Body of pancreas (tissue), 4 donors: ENCODE measurements at regions not wholly inside any gene's neighbourhood (a gene's known extent, or its start where the extent isn't known, plus 50 kb on each side); places are given as distances from the start of the nearest gene placed in this dataset.

Experiments used
- ATAC-seq: fragments of 150-250 bp; one replicate; pipeline ENCODE4 v1.9.1; 2016
- DNase-seq, 4 donors: peaks; one replicate each; pipeline ENCODE4 v3.0.0-alpha.2; 2019
- H3K27ac ChIP-seq, 4 donors: fragments of 200-600 bp; sonication (generic); 1 replicate in 3 of 4; 2 replicates in 1 of 4; pipeline versions ENCODE4 v1.5.1 to v1.6.1; 2016 to 2019; ENCODE audit warnings: mild to moderate bottlenecking in 1 of 4, mixed read lengths in 1 of 4, moderate library complexity in 1 of 4
- H3K27me3 ChIP-seq, 2 donors: fragments of 200-600 bp; sonication (generic); one replicate each; pipeline ENCODE4 v1.6.0; 2016; ENCODE audit warnings: mild to moderate bottlenecking in 1 of 2
- H3K36me3 ChIP-seq, 2 donors: fragments of 200-600 bp; sonication (generic); replicated peaks in 1 of 2; 2 replicates each; pipeline ENCODE4 v1.5.1; 2016; ENCODE audit warnings: low read depth in 2 of 2; ENCODE audit not compliant: insufficient read depth in 1 of 2
- H3K4me1 ChIP-seq: fragments of 200-600 bp; sonication (generic); one replicate; pipeline ENCODE4 v1.6.0; 2016
- H3K4me3 ChIP-seq, 2 donors: fragments of 200-600 bp; sonication (generic); 1 replicate in 1 of 2; 2 replicates in 1 of 2; pipeline ENCODE4 v1.5.1; 2016 to 2019
- H3K9me3 ChIP-seq, 3 donors: fragments of 200-600 bp; sonication (generic); 1 replicate in 2 of 3; 2 replicates in 1 of 3; pipeline ENCODE4 v1.5.1; 2016
- POLR2A ChIP-seq, 3 donors: fragments of 450-650 bp; IDR thresholded peaks; one replicate each; pipeline ENCODE4 v1.6.1; 2016; ENCODE audit warnings: antibody characterized with exemption in 3 of 3, mild to moderate bottlenecking in 2 of 3
- WGBS, 2 donors: methylation state at CpG; one replicate each; pipeline ENCODE4 v1.1.5; 2017; 5-methylcytosine and 5-hydroxymethylcytosine counted together
- intact Hi-C: fragments of 100-400 bp; cut with DNase I; formaldehyde crosslinking; loops from one replicate; pipeline ENCODE4 v1.15.1; 2023
- TF ChIP-seq, protein P1 (sequence below), 7 experiments: fragments of 450-650 bp in 4 of 7; fragments of 200-600 bp in 3 of 7; sonication (generic) in 3 of 7; IDR thresholded peaks; one replicate each; pipeline ENCODE4 v1.5.1; 2016 to 2019; ENCODE audit warnings: antibody characterized with exemption in 7 of 7

DNA sequence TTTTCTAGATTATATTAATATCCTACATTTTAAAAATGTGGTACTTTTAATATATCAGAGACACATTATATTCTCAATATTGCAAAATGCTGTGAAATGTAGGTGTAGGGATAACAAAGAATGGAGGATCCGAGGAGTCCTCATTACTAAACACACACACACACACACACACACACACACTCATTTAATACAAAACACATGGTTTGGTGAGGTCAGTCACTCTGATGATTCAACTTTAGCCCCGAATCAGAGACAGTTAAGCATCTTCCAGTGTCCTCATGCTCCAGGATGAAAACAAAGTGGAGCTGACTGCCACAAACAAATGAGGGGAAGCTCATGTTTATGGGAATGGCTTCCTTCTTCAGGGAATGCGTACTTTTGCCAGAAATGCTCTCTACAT is 147.5 kb downstream of the CYSLTR2 start:
- H3K4me3 ChIP-seq, result no peak overlapping the region
- H3K36me3 ChIP-seq, result no peaks in the 10 kb centered on the region
- no peaks in the 10 kb centered on the region for H3K9me3 ChIP-seq
- no peak overlapping the region for H3K27ac ChIP-seq
- ATAC-seq (no peak), DNase-seq (no peak)
- intact Hi-C loops, result no loop called here
- H3K27me3 ChIP-seq, result no peaks in the 10 kb centered on the region
- H3K4me1 ChIP-seq, result no peaks in the 10 kb centered on the region
- no peak for TF ChIP-seq POLR2A (IDR thresholded peaks at IDR 0.05)
- TF ChIP-seq, protein P1, sequence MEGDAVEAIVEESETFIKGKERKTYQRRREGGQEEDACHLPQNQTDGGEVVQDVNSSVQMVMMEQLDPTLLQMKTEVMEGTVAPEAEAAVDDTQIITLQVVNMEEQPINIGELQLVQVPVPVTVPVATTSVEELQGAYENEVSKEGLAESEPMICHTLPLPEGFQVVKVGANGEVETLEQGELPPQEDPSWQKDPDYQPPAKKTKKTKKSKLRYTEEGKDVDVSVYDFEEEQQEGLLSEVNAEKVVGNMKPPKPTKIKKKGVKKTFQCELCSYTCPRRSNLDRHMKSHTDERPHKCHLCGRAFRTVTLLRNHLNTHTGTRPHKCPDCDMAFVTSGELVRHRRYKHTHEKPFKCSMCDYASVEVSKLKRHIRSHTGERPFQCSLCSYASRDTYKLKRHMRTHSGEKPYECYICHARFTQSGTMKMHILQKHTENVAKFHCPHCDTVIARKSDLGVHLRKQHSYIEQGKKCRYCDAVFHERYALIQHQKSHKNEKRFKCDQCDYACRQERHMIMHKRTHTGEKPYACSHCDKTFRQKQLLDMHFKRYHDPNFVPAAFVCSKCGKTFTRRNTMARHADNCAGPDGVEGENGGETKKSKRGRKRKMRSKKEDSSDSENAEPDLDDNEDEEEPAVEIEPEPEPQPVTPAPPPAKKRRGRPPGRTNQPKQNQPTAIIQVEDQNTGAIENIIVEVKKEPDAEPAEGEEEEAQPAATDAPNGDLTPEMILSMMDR (IDR thresholded peaks at IDR 0.05), result no peak
- WGBS, 2 donors, result 57 to 68% methylated on average over 3 of the region's 3 CpGs

DNA sequence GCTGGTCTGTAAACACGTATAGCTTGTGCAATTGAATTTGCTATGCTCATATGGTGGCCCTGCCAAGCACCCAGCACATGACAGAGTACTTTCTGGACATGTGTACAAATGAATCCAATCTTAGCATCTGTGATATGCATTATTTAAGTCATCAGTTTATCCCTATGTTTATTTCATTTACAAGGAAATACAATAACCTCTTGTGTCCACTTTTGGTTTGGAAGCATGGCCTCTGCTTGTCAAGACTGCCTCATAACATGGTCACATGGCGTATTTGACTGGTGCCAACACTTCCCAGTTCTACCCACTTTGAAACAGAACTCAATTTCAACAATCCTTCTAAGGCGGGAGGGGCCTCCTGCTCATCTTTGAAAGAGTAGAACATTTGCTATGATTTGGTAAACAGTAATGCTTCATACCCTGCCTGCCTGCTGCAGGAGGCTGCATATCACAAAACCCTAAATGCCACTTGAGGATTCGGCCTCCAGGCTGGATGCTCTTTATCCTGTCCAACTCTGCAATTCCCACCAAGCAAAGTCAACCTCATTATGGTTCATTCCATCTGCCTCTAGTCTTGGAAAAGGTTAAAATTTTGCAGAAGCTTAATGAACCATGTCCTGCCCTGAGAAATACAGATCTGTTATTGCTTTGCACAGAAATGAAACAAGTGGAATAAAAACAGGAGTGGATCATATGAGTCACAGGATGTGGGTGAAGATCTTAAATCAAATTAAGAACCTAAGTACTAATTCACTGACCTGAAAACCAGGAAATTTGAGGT is 151.3 kb downstream of the CYSLTR2 start:
- TF ChIP-seq, protein P1 (IDR thresholded peaks at IDR 0.05), result no peak
- TF ChIP-seq POLR2A (IDR thresholded peaks at IDR 0.05), result no peak

DNA sequence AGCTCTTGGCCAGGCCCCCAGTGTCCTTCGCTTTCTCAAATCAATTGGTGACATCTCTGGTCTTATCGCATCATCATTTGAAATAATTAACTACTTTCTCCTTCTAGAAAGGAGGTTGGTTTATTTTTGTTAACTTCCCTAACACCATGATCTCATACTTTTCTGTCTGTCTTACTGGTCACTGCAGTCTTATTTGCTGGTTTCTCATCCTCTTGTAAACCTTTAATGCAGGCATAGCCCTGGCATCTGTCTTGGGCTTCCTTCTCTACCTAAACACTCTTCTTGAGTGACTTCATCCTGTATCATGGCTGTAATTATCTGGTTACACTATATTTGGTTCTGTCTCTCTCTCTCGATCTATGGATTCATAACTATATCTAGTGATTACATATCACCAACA is 152.8 kb downstream of the CYSLTR2 start:
- no peaks in the 10 kb centered on the region for H3K36me3 ChIP-seq
- H3K4me1 ChIP-seq, result peaks cover 3% of the 10 kb centered on the region
- H3K4me3 ChIP-seq, result no peak overlapping the region
- H3K27me3 ChIP-seq, result no peaks in the 10 kb centered on the region
- no peak for TF ChIP-seq POLR2A (IDR thresholded peaks at IDR 0.05)
- TF ChIP-seq, protein P1 (IDR thresholded peaks at IDR 0.05), result no peak
- 83 to 93% methylated on average over 3 of the region's 3 CpGs for WGBS, 2 donors
- ATAC-seq, result no peak
- intact Hi-C loops, result no loop called here
- H3K9me3 ChIP-seq, result no peaks in the 10 kb centered on the region
- no peak overlapping the region for H3K27ac ChIP-seq
- no peak for DNase-seq

More for the DNA sequence above, 151.3 kb downstream of the CYSLTR2 start:
- Histone ChIP-seq H3K9me3 (no peaks in the 10 kb centered on the region), H3K4me1 (no peaks in the 10 kb centered on the region), H3K27ac (no peak overlapping the region), H3K27me3 (no peaks in the 10 kb centered on the region), H3K4me3 (no peak overlapping the region), H3K36me3 (no peaks in the 10 kb centered on the region)
- DNase-seq (no peak), ATAC-seq (no peak)
- 79 to 81% methylated on average over 4 of the region's 4 CpGs for WGBS, 2 donors
- intact Hi-C loops, result no loop called here

DNA sequence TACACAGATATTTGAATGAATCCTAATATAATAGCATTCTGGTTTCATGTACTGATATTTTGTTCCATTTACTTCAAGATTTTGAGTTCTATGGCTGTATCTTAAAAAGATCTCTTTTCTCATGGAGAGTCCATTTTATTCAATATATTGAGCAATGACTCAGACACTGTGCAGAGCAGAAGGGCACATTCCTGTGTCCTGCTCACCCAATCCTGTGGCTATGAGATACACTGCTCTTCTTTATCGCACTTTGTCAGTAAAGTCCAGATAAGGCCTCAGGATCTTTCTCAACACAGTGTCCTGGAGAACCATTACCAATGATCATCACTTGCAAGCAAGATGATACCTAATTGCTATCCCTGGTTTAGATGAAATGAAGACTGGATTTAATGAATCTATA is 155.0 kb downstream of the CYSLTR2 start:
- TF ChIP-seq, protein P1 (IDR thresholded peaks at IDR 0.05), result no peak
- no peak for TF ChIP-seq POLR2A (IDR thresholded peaks at IDR 0.05)
- no peaks in the 10 kb centered on the region for H3K36me3 ChIP-seq
- 64 to 88% methylated on average over 1 of the region's 1 CpG for WGBS, 2 donors
- ATAC-seq (no peak), DNase-seq (no peak)
- H3K27me3 ChIP-seq, result no peaks in the 10 kb centered on the region
- no peaks in the 10 kb centered on the region for H3K9me3 ChIP-seq
- intact Hi-C loops, result no loop called here
- H3K27ac ChIP-seq, result no peak overlapping the region
- H3K4me1 ChIP-seq, result peaks cover 3% of the 10 kb centered on the region
- H3K4me3 ChIP-seq, result no peak overlapping the region

DNA sequence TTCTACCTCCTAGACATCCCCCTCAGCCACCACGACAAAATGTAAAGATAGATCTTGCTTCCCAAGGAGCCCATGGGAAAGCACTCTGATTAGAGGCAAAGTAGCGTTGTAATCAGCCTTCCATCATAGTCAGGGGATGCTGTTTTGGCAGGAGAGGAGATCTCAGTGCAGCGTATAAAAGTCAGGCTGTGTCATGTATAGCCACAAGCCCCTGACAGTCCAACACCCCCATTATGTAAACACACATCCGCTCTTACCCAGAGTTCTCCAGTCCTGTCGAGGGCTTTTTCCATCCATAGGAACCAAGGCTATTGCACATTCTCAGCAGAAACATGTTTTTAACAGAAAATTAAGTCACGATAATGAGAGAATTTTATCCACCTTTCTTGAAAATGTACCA is 156.3 kb downstream of the CYSLTR2 start:
- no peak for DNase-seq
- Histone ChIP-seq H3K4me1 (peaks cover 3% of the 10 kb centered on the region), H3K9me3 (no peaks in the 10 kb centered on the region), H3K4me3 (no peak overlapping the region), H3K36me3 (no peaks in the 10 kb centered on the region), H3K27me3 (no peaks in the 10 kb centered on the region), H3K27ac (no peak overlapping the region)
- ATAC-seq, result no peak
- intact Hi-C loops, result no loop called here
- TF ChIP-seq, protein P1 (IDR thresholded peaks at IDR 0.05), result no peak
- no peak for TF ChIP-seq POLR2A (IDR thresholded peaks at IDR 0.05)
- WGBS, 2 donors, result 68 to 87% methylated on average over 6 of the region's 6 CpGs
